HG03442 (cell line): ENCODE measurements at regions not wholly inside any gene's neighbourhood (a gene's known extent, or its start where the extent isn't known, plus 50 kb on each side); places are given as distances from the start of the nearest gene placed in this dataset.
"Not testable (repeated sequence)": the region's sequence is repeated elsewhere in the genome, so short reads cannot be mapped to it uniquely, and the experiment has no call there.

Experiments used
- ATAC-seq: cut with Tn5 transposase; IDR thresholded peaks from one replicate; pipeline ENCODE4 v1.9.1; 2021; ENCODE audit warnings: mild to moderate bottlenecking, moderate library complexity; ENCODE audit not compliant: unreplicated experiment

- ATAC-seq = no peak
These were observed 262.7 kb upstream of the SPHKAP start for GRCh38 chr2:228444161-228444560.

GRCh38 chr2:228433721-228434120 lies 252.2 kb upstream of the SPHKAP start:
- no peak for ATAC-seq

- no peak for ATAC-seq
These were observed 250.6 kb upstream of the SPHKAP start for GRCh38 chr2:228432116-228432515.

DNA sequence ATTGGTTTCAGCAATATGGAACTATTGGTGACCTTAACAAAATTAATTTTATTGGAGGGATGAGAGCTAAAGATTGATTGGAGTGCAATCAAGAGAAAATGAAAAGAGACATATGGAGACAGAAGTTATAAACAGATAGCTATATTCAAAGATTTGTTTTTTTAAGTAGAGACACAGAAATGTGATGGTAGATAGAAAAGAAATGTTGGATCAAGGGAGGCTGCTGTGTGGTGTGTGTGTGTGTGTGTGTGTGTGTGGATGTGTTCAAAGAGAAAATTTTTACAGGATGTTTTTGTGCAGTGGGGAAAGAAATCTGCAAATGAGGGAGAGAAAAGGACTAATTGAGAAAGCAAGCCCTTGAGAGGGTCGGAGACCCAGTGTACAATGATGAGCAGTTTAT lies 249.5 kb upstream of the SPHKAP start:
- ATAC-seq = no peak

DNA sequence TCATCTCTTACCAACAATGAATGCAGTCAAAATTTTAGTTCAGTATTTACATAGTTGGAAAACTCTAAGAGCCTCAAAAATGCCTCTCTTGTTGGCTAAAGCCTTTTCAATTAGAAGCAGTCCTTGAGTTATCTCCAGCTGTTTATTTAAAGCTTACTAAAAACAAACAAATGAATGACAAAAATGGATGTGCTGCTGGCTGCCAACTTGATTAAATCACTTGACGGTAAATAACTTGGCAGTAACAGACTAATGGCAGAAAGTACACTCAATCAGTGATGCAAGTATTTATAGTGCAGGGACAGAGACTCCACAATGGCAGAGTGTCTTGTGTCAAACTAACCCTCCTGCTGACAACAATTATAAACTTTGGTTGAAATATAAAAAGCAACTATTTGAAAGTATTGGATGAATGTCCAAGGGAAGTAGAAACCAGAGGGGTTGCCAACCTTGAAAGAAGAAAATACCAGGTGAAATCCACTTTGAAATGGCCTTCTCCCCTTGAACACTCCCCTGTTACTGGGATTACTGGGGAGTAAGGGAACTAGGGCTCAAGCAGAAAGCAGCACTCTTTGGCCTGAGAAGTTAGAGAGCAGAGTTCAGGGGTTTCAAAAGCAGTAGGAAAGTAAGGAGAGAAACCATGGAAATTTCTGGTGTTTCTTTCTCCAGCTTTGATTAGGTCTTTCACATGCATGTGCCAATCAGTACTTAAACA lies 245.2 kb upstream of the SPHKAP start:
- no peak for ATAC-seq

- ATAC-seq = not testable (repeated sequence)
These were observed 244.0 kb upstream of the SPHKAP start for GRCh38 chr2:228425411-228426060.

DNA sequence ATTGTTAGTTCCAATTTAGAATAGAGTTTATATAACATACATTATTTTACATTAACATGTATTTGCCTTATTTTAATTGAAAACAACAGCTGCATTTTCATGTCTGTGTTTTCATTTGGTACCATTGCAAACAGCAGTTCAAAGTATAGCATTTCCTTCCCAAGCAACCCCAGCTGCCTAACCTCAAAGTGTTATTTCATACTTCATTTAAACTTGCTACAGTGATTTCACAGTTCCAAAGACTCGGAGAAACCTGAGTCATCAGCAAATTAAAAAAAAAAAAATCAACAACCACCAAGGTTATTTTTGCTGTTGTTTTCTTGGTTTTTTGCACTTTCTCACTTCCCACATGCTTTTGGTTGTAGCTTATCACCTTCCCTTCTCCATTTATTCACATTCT lies 236.5 kb upstream of the SPHKAP start:
- ATAC-seq = no peak

DNA sequence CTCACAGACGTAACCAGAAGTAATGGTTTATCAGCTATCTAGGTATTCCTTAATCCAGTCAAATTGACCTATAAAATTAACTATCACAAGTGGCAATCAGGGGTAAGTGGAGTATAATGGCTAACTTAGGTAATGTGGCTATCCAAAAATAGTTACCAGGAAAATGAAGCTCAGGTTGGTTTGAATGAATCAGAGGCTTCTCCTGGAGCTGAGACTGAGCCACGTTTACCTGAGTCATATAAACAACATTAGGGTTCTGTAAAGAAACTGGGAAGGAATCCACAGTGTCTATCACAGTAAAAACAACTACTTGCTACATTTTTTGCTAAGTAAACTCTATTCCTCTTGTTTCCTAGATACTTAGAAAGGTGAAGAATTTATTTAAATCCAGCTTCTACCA lies 236.0 kb upstream of the SPHKAP start:
- ATAC-seq = no peak

DNA sequence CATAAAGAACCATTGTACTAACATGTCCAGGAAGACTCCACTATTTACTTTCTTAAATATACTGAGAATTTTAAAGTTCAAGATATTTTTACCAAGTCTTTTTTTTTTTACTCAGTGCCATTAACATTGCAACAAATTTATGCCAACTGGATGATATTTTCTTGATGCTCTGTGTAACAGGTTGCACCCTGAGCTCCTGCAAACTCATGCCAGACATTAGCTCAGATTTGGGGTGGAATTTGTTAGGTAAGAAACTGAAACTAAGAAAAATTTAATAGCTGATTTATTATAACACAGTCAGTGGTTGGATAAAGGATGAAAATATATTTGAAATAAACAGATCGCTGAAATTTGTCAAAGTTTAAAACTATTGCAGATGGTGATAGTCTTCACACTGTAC lies 228.6 kb upstream of the SPHKAP start:
- no peak for ATAC-seq

- ATAC-seq = no peak
These were observed 228.0 kb upstream of the SPHKAP start for GRCh38 chr2:228409493-228409892.

DNA sequence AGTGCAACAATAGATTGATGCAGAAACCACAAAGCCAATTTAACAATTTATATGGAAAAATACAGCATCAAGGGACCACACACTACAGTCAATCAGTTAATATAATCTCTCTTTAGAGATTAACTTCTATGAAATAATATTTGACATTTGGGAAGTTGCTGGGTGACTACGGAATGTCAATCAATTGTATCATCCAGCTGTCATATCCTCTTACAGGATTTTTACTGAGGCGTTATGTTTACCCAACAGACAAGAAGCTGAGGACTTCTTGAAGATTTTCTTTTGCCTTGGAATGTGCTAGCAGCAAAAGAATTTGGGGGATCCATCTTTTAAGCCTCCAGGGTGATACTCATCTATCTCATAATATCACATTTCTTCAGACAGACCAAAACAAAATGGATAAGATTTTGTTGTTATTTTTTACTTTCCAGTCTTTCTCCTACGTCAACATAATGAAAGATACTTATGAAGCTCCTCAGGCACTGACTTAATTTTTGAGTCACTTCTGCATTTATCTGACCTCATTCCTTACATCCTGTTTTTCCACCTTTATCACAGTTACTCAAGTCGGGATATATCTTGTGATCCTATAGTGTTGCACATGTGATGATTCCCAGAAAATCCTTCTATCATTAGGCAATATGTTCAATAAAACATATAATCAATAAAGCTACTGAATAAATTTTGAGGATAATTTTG lies 227.2 kb upstream of the SPHKAP start:
- ATAC-seq = no peak

- no peak for ATAC-seq
These were observed 226.3 kb upstream of the SPHKAP start for GRCh38 chr2:228407821-228408220.

DNA sequence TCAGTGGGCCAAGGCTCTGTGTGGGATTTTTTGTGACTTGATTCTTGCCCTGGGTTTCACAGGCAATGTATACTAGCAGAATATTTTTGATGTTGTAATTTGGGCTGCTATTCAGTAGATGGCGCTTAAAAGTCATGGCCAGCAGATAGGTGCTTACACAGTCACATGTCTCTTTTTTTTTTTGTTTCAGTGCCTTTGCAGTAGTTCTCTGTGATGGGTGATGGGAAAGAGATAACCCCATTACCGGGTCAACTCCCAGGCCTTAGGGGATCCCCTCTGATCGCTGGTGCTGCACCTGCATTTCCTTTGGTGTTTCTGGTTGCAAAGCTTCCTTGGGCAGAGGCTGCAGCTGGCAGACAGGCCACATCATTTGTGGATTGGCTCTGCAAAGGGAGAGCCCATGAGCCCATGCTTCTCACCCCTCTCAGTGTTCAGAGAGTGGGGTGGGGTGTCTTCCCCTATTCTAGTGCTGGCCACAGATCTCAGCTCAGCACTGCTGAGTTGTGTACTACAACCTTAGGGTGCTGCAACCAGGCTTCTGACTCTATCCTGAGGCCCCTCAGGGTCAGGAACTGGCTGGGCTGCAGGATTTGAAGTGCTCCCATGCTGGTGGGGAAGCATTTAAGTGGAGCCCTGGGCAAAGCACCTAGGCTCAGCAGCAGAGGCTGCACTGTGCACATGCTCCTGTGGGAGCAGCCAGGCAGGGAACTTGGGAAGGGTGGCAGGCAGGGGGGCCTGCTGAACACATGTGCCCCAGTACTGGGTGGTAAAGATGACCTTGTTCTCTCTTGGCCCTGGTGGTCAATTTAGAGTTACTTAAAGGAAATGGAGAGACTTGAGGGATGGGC lies 219.8 kb upstream of the SPHKAP start:
- ATAC-seq = no peak

DNA sequence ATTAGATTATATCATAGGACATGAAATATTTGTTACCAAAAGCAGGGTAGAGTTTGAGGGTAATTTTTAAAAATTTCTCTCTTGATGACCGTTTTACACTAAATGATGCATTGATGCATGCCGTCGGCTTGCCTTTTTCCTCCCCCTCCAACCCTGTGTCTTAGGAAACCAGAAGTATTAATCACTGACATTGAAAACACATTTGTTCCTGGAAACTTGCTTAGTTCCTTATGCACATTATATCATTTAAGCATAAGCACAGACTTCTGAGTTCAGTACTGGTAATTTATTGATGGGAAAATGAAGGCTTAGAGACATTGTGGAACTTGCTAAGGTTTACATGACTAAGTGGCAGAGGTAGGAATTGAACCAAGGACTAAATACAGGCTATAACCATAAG lies 206.3 kb upstream of the SPHKAP start:
- ATAC-seq = no peak

- ATAC-seq = no peak
These were observed 197.4 kb upstream of the SPHKAP start for GRCh38 chr2:228378696-228379425.

- ATAC-seq = no peak
These were observed 196.7 kb upstream of the SPHKAP start for GRCh38 chr2:228378233-228378632.

DNA sequence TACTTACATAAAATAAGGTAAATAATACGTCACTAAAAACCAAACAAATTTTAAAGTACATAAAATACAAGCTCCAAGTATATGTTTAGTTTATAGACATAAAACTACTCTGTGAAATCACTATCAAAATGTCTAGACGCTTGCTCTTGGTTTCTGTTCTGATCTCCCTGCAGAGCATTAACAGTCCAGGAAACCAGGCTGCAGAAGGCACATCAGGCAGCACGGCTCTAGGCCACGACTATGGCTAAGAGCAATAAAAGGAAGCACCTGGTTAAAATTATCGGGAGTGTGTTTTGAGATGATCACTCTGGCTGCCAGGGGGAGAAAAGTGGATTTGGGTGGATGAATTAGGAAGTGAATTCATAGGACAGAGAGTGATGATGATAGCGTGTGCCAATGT lies 196.0 kb upstream of the SPHKAP start:
- ATAC-seq = no peak

DNA sequence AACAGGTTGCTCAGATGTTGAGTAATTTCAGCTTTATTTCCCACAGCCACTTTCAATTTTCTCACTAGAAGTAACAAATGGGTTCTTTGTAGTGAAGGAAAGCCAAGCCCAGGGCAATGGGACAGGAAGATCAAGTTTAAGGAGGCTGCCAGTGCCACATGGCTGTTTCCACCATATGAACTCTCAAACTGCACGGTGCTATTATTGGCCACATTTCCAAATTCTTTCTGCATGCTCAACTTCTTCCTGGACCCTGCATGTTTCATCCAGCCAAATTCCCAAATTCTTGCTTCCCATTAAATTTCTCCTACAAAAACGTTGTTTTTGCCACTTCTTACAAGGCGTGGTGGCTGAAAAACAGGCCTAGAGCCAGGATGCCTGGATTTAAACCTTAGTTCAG lies 193.3 kb upstream of the SPHKAP start:
- no peak for ATAC-seq

- no peak for ATAC-seq
These were observed 191.7 kb upstream of the SPHKAP start for GRCh38 chr2:228373191-228373590.

DNA sequence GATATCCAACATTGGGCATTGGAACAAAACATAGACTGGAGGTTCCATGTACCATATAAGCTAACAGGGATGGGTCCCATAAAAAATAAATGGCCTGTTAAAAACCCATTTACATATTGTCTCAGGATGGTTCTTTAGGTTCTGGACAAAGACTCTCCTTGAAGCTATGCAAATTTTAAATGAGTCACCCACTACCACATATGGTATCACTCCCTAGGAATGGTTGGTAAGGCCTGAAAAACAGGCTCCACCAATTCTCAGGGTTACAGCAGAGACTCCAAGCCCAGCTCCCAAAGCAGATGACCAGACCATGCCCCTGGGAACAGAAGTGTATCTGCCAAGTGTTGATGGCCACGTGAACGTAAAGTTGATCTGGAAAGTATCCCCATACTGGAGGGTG lies 190.7 kb upstream of the SPHKAP start:
- no peak for ATAC-seq
